Gastroesophageal sphincter (tissue), 3 donors: ENCODE measurements at regions not wholly inside any gene's neighbourhood (a gene's known extent, or its start where the extent isn't known, plus 50 kb on each side); places are given as distances from the start of the nearest gene placed in this dataset.

ENCODE experiments used
- POLR2A ChIP-seq, 2 donors: fragments of 450-650 bp; IDR thresholded peaks; one replicate each; pipeline ENCODE4 v1.6.1; 2017; ENCODE audit warnings: antibody characterized with exemption in 2 of 2, mild to moderate bottlenecking in 2 of 2, moderate library complexity in 1 of 2
- POLR2AphosphoS5 ChIP-seq: sonication (generic); formaldehyde crosslinking; IDR thresholded peaks from one replicate; pipeline ENCODE4 v1.6.1; 2017; ENCODE audit warnings: antibody characterized with exemption
- TF ChIP-seq, protein P1 (sequence below), 4 experiments: fragments of 200-600 bp in 2 of 4; fragments of 450-650 bp in 2 of 4; sonication (generic) in 1 of 4; IDR thresholded peaks; one replicate each; pipeline ENCODE4 v1.5.1; 2017 to 2019; ENCODE audit warnings: antibody characterized with exemption in 4 of 4, mild to moderate bottlenecking in 2 of 4, moderate library complexity in 2 of 4

DNA sequence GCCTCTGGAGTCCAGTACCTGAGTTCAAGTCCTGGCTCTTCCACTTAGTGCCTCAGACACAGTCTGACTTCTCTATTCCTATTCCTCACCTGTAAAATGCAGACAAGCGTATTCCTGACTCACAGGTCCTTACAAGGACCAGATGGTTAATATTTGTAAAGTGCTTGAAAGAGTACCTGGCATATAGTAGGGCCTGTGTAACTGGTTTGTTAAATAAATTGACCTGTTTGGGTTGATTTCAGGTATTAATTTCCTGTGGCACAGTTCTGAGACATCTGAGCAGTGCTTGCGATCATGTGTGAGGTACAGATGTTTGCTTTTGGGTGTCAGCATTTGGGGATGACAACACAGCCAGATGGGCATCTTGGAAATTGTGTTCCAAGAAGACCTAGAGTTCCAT is 127.5 kb downstream of the APIP start:
- TF ChIP-seq POLR2AphosphoS5 (no peak), POLR2A (IDR thresholded peaks at IDR 0.05) (no peak)
- TF ChIP-seq, protein P1, sequence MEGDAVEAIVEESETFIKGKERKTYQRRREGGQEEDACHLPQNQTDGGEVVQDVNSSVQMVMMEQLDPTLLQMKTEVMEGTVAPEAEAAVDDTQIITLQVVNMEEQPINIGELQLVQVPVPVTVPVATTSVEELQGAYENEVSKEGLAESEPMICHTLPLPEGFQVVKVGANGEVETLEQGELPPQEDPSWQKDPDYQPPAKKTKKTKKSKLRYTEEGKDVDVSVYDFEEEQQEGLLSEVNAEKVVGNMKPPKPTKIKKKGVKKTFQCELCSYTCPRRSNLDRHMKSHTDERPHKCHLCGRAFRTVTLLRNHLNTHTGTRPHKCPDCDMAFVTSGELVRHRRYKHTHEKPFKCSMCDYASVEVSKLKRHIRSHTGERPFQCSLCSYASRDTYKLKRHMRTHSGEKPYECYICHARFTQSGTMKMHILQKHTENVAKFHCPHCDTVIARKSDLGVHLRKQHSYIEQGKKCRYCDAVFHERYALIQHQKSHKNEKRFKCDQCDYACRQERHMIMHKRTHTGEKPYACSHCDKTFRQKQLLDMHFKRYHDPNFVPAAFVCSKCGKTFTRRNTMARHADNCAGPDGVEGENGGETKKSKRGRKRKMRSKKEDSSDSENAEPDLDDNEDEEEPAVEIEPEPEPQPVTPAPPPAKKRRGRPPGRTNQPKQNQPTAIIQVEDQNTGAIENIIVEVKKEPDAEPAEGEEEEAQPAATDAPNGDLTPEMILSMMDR (IDR thresholded peaks at IDR 0.05): no peak
